ENCODE measurements at regions not wholly inside any gene's neighbourhood (a gene's known extent, or its start where the extent isn't known, plus 50 kb on each side); places are given as distances from the start of the nearest gene placed in this dataset.
"Not testable (repeated sequence)": the region's sequence is repeated elsewhere in the genome, so short reads cannot be mapped to it uniquely, and the experiment has no call there.

GRCh38 chr2:185245216-185245615, 493.4 kb upstream of the FSIP2 start:
- no peak overlapping the region for H3K4me3 Mint-ChIP-seq
- no peaks in the 10 kb centered on the region for H3K4me1 Mint-ChIP-seq
- H3K27me3 Mint-ChIP-seq (ENCODE audit: low read depth in 3 of 3), result peaks cover 0 to 3% (median 3%) of the 10 kb centered on the region in 3 donors
- H3K9me3 Mint-ChIP-seq, result peaks cover 2 to 35% (median 15%) of the 10 kb centered on the region in 6 donors
- DNase-seq, result no peak
- H3K36me3 Mint-ChIP-seq, result peaks cover 0 to 6% (median 0%) of the 10 kb centered on the region in 3 donors
- H3K27ac Mint-ChIP-seq, result no peak overlapping the region

- Mint-ChIP-seq H3K27ac (no peak overlapping the region), H3K27me3 (ENCODE audit: low read depth in 3 of 3) (peaks cover 0 to 3% (median 3%) of the 10 kb centered on the region in 3 donors), H3K9me3 (peaks cover 2 to 35% (median 14%) of the 10 kb centered on the region in 6 donors), H3K4me3 (no peak overlapping the region), H3K36me3 (peaks cover 0 to 6% (median 0%) of the 10 kb centered on the region in 3 donors), H3K4me1 (no peaks in the 10 kb centered on the region)
- no peak for DNase-seq
Measured at GRCh38 chr2:185245806-185246205, 492.8 kb upstream of the FSIP2 start.

- Mint-ChIP-seq H3K27me3 (ENCODE audit: low read depth in 3 of 3) (peaks cover 0 to 3% (median 3%) of the 10 kb centered on the region in 3 donors), H3K4me3 (no peak overlapping the region), H3K27ac (no peak overlapping the region), H3K9me3 (peaks cover 2 to 27% (median 12%) of the 10 kb centered on the region in 6 donors), H3K4me1 (no peaks in the 10 kb centered on the region), H3K36me3 (peaks cover 0 to 6% (median 0%) of the 10 kb centered on the region in 3 donors)
- DNase-seq, result no peak
Measured at GRCh38 chr2:185246717-185247116, 491.9 kb upstream of the FSIP2 start.

DNA sequence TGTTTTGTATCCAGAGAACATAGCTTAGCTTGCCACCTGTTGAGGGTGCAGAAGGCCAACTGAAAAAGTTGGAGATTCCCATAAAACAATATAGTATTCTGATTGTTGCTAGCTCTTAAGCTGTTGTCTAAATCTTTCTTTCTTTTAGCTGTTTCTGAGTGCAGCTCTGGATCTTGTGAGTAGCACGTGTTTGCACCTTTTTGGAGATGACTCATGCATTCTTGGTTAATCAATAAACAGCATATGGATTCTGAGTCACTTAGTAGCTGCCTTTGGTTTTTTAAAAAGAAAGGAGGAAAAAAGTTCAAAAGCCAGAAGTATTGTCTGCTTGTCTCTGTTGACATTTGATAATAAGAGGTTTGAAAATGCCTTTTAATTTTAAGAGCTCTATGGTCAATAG, 483.0 kb upstream of the FSIP2 start:
- DNase-seq, result no peak
- Mint-ChIP-seq H3K36me3 (no peaks in the 10 kb centered on the region), H3K9me3 (peaks cover 4 to 25% (median 20%) of the 10 kb centered on the region in 6 donors), H3K4me3 (no peak overlapping the region), H3K4me1 (no peaks in the 10 kb centered on the region), H3K27ac (no peak overlapping the region), H3K27me3 (ENCODE audit: low read depth in 3 of 3) (peaks cover 0 to 3% (median 0%) of the 10 kb centered on the region in 3 donors)

GRCh38 chr2:185265747-185266146, 472.9 kb upstream of the FSIP2 start:
- H3K27ac Mint-ChIP-seq, result no peak overlapping the region
- no peaks in the 10 kb centered on the region for H3K4me1 Mint-ChIP-seq
- DNase-seq, result no peak
- no peak overlapping the region for H3K4me3 Mint-ChIP-seq
- peaks cover 3 to 43% (median 19%) of the 10 kb centered on the region in 6 donors for H3K9me3 Mint-ChIP-seq
- H3K36me3 Mint-ChIP-seq, result no peaks in the 10 kb centered on the region
- H3K27me3 Mint-ChIP-seq (ENCODE audit: low read depth in 3 of 3), result peaks cover 0 to 2% (median 0%) of the 10 kb centered on the region in 3 donors

DNA sequence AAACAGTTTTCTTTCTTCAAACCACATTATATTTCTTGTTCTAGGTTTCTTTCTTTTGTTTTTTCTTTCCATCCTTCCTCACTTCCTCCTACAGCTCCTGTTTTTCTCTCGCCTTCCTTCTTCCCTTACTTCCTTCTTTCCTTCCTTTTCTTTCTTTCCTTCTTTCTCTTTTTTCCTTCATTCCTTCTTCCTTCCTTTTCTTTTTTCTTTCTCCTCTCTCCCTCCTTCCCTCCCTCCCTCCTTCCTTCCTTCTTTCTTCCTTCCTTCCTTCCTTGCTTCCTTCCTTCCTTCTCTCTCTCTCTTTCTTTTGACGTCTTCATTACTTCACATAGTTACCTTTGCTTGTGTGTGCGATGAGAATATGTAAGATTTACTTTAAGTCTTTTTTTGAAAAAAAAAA, 470.0 kb upstream of the FSIP2 start:
- Mint-ChIP-seq H3K4me1 (no peaks in the 10 kb centered on the region), H3K36me3 (peaks cover 0 to 4% (median 0%) of the 10 kb centered on the region in 3 donors), H3K9me3 (peaks cover 3 to 50% (median 12%) of the 10 kb centered on the region in 6 donors), H3K27me3 (ENCODE audit: low read depth in 3 of 3) (no peaks in the 10 kb centered on the region), H3K4me3 (no peak overlapping the region), H3K27ac (no peak overlapping the region)
- DNase-seq, result no peak

- Mint-ChIP-seq H3K27ac (no peak overlapping the region), H3K27me3 (ENCODE audit: low read depth in 3 of 3) (no peaks in the 10 kb centered on the region), H3K4me1 (no peaks in the 10 kb centered on the region), H3K4me3 (no peak overlapping the region), H3K36me3 (peaks cover 0 to 4% (median 0%) of the 10 kb centered on the region in 3 donors), H3K9me3 (peaks cover 0 to 28% (median 5%) of the 10 kb centered on the region in 6 donors)
- no peak for DNase-seq
Measured at GRCh38 chr2:185274718-185275484, 463.7 kb upstream of the FSIP2 start.

GRCh38 chr2:185275979-185276378, 462.6 kb upstream of the FSIP2 start:
- not testable (repeated sequence) for H3K4me3 Mint-ChIP-seq; DNase-seq; H3K36me3 Mint-ChIP-seq; H3K4me1 Mint-ChIP-seq; H3K27me3 Mint-ChIP-seq (ENCODE audit: low read depth in 3 of 3); H3K27ac Mint-ChIP-seq
- peaks cover 0 to 28% (median 5%) of the 10 kb centered on the region in 6 donors for H3K9me3 Mint-ChIP-seq

GRCh38 chr2:185278761-185279160, 459.8 kb upstream of the FSIP2 start:
- Mint-ChIP-seq H3K27me3 (ENCODE audit: low read depth in 3 of 3) (no peaks in the 10 kb centered on the region), H3K9me3 (peaks cover 0 to 17% (median 5%) of the 10 kb centered on the region in 6 donors), H3K36me3 (no peaks in the 10 kb centered on the region), H3K4me3 (no peak overlapping the region), H3K27ac (no peak overlapping the region), H3K4me1 (no peaks in the 10 kb centered on the region)
- DNase-seq, result no peak

- no peak overlapping the region for H3K4me3 Mint-ChIP-seq
- no peak for DNase-seq
- H3K36me3 Mint-ChIP-seq, result no peaks in the 10 kb centered on the region
- H3K27me3 Mint-ChIP-seq (ENCODE audit: low read depth in 3 of 3), result no peaks in the 10 kb centered on the region
- peaks cover 0 to 12% (median 5%) of the 10 kb centered on the region in 6 donors for H3K9me3 Mint-ChIP-seq
- H3K27ac Mint-ChIP-seq, result no peak overlapping the region
- H3K4me1 Mint-ChIP-seq, result no peaks in the 10 kb centered on the region
Measured at GRCh38 chr2:185279999-185280398, 458.6 kb upstream of the FSIP2 start.

GRCh38 chr2:185284696-185285095, 453.9 kb upstream of the FSIP2 start:
- no peaks in the 10 kb centered on the region for H3K4me1 Mint-ChIP-seq
- H3K27ac Mint-ChIP-seq, result no peak overlapping the region
- H3K36me3 Mint-ChIP-seq, result no peaks in the 10 kb centered on the region
- H3K9me3 Mint-ChIP-seq, result peaks cover 0 to 13% (median 3%) of the 10 kb centered on the region in 6 donors
- no peaks in the 10 kb centered on the region for H3K27me3 Mint-ChIP-seq (ENCODE audit: low read depth in 3 of 3)
- no peak overlapping the region for H3K4me3 Mint-ChIP-seq
- no peak for DNase-seq

DNA sequence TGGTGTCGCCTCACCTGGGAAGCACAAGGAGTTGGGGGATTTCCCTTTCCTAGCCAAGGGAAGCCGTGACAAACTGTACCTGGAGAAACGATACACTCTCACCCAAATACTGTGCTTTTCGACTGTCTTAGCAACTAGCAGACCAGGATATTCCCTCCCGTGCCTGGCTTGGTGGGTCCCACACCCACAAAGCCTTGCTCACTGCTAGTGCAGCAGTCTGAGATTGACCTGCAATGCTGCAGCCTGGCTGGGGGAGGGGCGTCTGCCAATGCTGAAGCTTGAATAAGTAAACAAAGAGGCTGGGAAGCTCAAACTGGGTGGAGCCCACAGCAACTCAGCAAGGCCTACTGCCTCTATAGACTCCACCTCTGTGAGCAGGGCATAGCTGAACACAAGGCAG, 448.6 kb upstream of the FSIP2 start:
- not testable (repeated sequence) for H3K27me3 Mint-ChIP-seq (ENCODE audit: low read depth in 3 of 3); H3K36me3 Mint-ChIP-seq; H3K4me1 Mint-ChIP-seq; DNase-seq; H3K4me3 Mint-ChIP-seq; H3K27ac Mint-ChIP-seq
- peaks cover 0 to 31% (median 6%) of the 10 kb centered on the region in 6 donors for H3K9me3 Mint-ChIP-seq

DNA sequence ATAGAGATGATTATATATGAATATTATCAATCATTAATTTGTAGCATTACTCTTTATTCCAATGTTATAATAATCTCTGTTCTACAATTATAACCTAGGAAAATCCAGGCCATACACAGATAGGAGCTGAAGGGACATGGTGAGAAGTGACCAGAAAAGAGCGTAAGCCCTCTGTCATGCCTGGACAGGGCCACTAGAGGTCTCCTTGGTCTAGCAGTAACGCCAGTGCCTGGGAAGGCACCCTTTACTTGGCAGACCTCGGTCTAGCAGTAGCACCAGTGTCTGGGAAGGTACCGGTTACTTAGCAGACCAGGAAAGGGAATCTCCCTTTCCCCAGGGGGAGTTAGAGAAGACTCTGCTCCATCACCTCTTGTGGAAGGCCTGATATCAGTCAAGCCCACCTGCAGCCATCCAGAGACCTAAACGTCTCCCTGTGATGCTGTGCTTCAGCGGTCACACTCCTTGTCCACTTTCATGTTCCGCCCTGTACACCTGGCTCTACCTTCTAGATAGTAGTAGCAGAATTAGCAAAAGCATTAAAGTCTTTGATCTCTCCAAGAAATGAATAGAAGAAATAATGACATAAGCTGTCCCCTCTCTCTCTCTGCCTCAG, 447.5 kb upstream of the FSIP2 start:
- H3K9me3 Mint-ChIP-seq, result peaks cover 0 to 30% (median 6%) of the 10 kb centered on the region in 6 donors
- no peaks in the 10 kb centered on the region for H3K4me1 Mint-ChIP-seq
- H3K27me3 Mint-ChIP-seq (ENCODE audit: low read depth in 3 of 3), result peaks cover 0 to 5% (median 2%) of the 10 kb centered on the region in 3 donors
- H3K27ac Mint-ChIP-seq, result no peak overlapping the region
- H3K4me3 Mint-ChIP-seq, result no peak overlapping the region
- no peaks in the 10 kb centered on the region for H3K36me3 Mint-ChIP-seq
- DNase-seq, result no peak

- Mint-ChIP-seq H3K4me1 (no peaks in the 10 kb centered on the region), H3K27me3 (ENCODE audit: low read depth in 3 of 3) (no peaks in the 10 kb centered on the region), H3K9me3 (peaks cover 0 to 23% (median 8%) of the 10 kb centered on the region in 6 donors), H3K36me3 (no peaks in the 10 kb centered on the region), H3K4me3 (no peak overlapping the region), H3K27ac (no peak overlapping the region)
- DNase-seq, result no peak
Measured at GRCh38 chr2:185299867-185300266, 438.7 kb upstream of the FSIP2 start.

Data from immature natural killer cell (primary cell).